SU-DHL-6 (cell line): ENCODE measurements at regions not wholly inside any gene's neighbourhood (a gene's known extent, or its start where the extent isn't known, plus 50 kb on each side); places are given as distances from the start of the nearest gene placed in this dataset.

Experiments
- H2AFZ ChIP-seq: fragments of 200-600 bp; sonication (generic); 2 replicates; pipeline ENCODE4 v1.6.1; 2014; ENCODE audit warnings: low read depth, mild to moderate bottlenecking, moderate library complexity, mixed read lengths, antibody characterized with exemption, low read length; ENCODE audit not compliant: severe bottlenecking
- H3F3A ChIP-seq: fragments of 200-600 bp; shearing (Covaris generic); 2 replicates; pipeline ENCODE4 v1.6.0; 2016; ENCODE audit warnings: antibody characterized with exemption, mild to moderate bottlenecking; ENCODE audit not compliant: insufficient read depth
- H3K27ac ChIP-seq: fragments of 200-600 bp; sonication (generic); 2 replicates; pipeline ENCODE4 v1.5.1; 2016; ENCODE audit warnings: low read depth, mild to moderate bottlenecking, low read length, moderate library complexity, mixed read lengths
- H3K27me3 ChIP-seq: fragments of 200-600 bp; sonication (generic), shearing (Covaris generic); 2 replicates; pipeline ENCODE4 v1.6.0; 2014; ENCODE audit warnings: mild to moderate bottlenecking, low read length
- H3K36me3 ChIP-seq: fragments of 200-600 bp; sonication (generic); 2 replicates; pipeline ENCODE4 v1.6.1; 2014; ENCODE audit warnings: mild to moderate bottlenecking, low read length, mixed read lengths
- H3K4me2 ChIP-seq: fragments of 300-600, 200-600 bp; shearing (Covaris generic), sonication (generic); 2 replicates; pipeline ENCODE4 v1.6.0; 2014; ENCODE audit warnings: low read length, low read depth, mild to moderate bottlenecking; ENCODE audit not compliant: poor library complexity, severe bottlenecking
- H3K4me3 ChIP-seq: fragments of 200-600 bp; sonication (generic); 2 replicates; pipeline ENCODE4 v1.5.1; 2014; ENCODE audit warnings: antibody characterized with exemption, low read length, mild to moderate bottlenecking, mixed read lengths; ENCODE audit not compliant: insufficient read depth, poor library complexity, severe bottlenecking
- H3K79me2 ChIP-seq: fragments of 200-600 bp; sonication (generic); 2 replicates; pipeline ENCODE4 v1.6.1; 2014; ENCODE audit warnings: mild to moderate bottlenecking, low read length, moderate library complexity; ENCODE audit not compliant: insufficient read depth
- H3K9ac ChIP-seq: fragments of 200-600 bp; sonication (generic); 2 replicates; pipeline ENCODE4 v1.7.0; 2014; ENCODE audit warnings: mild to moderate bottlenecking, low read length
- H3K9me2 ChIP-seq: fragments of 200-600 bp; sonication (generic); replicated peaks from 2 replicates; pipeline ENCODE4 v1.6.1; 2014; ENCODE audit warnings: low read length; ENCODE audit not compliant: insufficient read depth
- H3K9me3 ChIP-seq: fragments of 200-600 bp; sonication (generic); 2 replicates; pipeline ENCODE4 v1.6.1; 2014; ENCODE audit warnings: low read length, mixed read lengths; ENCODE audit not compliant: insufficient read depth
- H4K20me1 ChIP-seq: fragments of 200-600 bp; sonication (generic); 2 replicates; pipeline ENCODE4 v1.6.1; 2014; ENCODE audit warnings: low read depth, mild to moderate bottlenecking, antibody characterized with exemption, low read length, moderate library complexity, mixed read lengths
- EZH2phosphoT487 ChIP-seq: fragments of 200-600 bp; sonication (generic), shearing (Covaris generic); conservative IDR thresholded peaks from 2 replicates; pipeline ENCODE4 v1.6.1; 2018; ENCODE audit warnings: mild to moderate bottlenecking, antibody characterized with exemption, low read length, moderate library complexity, mixed read lengths
- TF ChIP-seq, protein P1 (sequence below): fragments of 200-600 bp; sonication (generic); IDR thresholded peaks from one replicate; pipeline ENCODE4 v1.5.1; 2017; ENCODE audit warnings: antibody characterized with exemption, mild to moderate bottlenecking, low read length, moderate library complexity; ENCODE audit not compliant: insufficient read depth, poor library complexity, severe bottlenecking

DNA sequence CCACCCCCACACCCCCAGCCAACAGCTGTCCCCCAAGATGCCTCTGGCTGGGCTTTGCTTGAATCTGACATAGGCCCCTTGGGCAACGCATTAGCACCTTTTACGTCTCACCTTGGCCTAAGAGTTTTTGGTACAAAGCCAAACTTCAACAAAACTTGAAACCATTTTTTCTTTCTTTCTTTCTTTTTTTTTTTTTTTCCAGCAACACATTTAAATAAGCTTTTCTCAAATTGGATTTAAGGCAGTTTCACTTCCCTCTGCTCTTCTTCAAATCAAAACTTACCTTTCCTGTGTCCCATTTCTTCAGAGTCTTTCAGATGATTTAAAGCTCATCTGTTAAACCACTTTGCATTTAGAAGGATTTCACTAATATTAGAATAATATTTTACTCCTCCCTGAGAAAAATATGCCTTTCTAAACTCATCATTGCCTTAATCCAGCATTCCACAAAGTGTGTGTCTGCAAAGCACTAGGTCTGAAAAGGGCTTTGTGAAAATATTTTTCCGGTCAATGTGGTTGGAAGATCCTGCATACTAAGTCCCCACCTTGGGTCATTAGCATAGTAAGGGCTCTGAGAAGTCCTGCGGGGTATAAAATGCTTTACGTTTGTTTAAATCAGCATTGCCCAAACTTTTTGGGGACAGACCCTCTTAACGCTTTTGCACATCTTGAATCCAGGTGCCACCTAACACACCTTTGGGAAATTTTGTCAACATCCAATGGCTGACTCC is 217.0 kb downstream of the TLE3 start:
- Histone ChIP-seq H3K27ac (peak overlapping the region; percentile 91), H3K9me2 (no peaks in the 10 kb centered on the region), H3K27me3 (no peaks in the 10 kb centered on the region), H3F3A (peaks cover 21% of the 10 kb centered on the region), H3K9ac (peak overlapping the region; percentile 36; the same call in 1 of the 2 replicates), H3K4me3 (no peak overlapping the region), H3K36me3 (no peaks in the 10 kb centered on the region), H3K9me3 (no peaks in the 10 kb centered on the region), H4K20me1 (no peaks in the 10 kb centered on the region), H2AFZ (peak overlapping the region; percentile 0), H3K4me2 (peak overlapping the region; percentile 65), H3K79me2 (no peaks in the 10 kb centered on the region)
- no peak for TF ChIP-seq EZH2phosphoT487
- TF ChIP-seq, protein P1, sequence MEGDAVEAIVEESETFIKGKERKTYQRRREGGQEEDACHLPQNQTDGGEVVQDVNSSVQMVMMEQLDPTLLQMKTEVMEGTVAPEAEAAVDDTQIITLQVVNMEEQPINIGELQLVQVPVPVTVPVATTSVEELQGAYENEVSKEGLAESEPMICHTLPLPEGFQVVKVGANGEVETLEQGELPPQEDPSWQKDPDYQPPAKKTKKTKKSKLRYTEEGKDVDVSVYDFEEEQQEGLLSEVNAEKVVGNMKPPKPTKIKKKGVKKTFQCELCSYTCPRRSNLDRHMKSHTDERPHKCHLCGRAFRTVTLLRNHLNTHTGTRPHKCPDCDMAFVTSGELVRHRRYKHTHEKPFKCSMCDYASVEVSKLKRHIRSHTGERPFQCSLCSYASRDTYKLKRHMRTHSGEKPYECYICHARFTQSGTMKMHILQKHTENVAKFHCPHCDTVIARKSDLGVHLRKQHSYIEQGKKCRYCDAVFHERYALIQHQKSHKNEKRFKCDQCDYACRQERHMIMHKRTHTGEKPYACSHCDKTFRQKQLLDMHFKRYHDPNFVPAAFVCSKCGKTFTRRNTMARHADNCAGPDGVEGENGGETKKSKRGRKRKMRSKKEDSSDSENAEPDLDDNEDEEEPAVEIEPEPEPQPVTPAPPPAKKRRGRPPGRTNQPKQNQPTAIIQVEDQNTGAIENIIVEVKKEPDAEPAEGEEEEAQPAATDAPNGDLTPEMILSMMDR = no peak

DNA sequence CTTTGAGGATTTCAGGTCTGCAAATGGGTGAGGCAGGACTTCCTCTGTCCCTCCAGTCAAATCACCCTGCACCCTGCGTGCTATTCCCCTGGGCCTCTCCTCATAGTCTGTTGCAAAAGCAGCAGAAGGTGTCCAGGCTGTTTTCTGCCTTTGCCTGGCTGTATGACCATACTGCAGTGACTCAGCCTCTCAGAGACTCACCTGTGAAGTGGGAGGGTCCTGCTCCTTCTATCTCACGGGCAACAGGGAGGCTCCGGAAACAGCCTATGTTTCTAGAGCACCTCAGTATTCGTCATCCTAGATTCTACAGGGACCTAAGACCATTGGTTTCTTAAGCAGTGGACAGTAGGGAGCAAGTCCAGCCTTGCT is 216.4 kb downstream of the TLE3 start:
- no peak overlapping the region for H3K4me3 ChIP-seq
- H3K9me3 ChIP-seq = no peaks in the 10 kb centered on the region
- H3K9me2 ChIP-seq = no peaks in the 10 kb centered on the region
- peaks cover 21% of the 10 kb centered on the region for H3F3A ChIP-seq
- no peaks in the 10 kb centered on the region for H3K27me3 ChIP-seq
- H3K79me2 ChIP-seq = no peaks in the 10 kb centered on the region
- peak overlapping the region; percentile 0 for H2AFZ ChIP-seq
- H3K4me2 ChIP-seq = peak overlapping the region; percentile 65
- no peaks in the 10 kb centered on the region for H3K36me3 ChIP-seq
- peak overlapping the region; percentile 91 for H3K27ac ChIP-seq
- peak overlapping the region; percentile 36; the same call in 1 of the 2 replicates for H3K9ac ChIP-seq
- TF ChIP-seq EZH2phosphoT487 = no peak
- TF ChIP-seq, protein P1 = no peak
- H4K20me1 ChIP-seq = no peaks in the 10 kb centered on the region

DNA sequence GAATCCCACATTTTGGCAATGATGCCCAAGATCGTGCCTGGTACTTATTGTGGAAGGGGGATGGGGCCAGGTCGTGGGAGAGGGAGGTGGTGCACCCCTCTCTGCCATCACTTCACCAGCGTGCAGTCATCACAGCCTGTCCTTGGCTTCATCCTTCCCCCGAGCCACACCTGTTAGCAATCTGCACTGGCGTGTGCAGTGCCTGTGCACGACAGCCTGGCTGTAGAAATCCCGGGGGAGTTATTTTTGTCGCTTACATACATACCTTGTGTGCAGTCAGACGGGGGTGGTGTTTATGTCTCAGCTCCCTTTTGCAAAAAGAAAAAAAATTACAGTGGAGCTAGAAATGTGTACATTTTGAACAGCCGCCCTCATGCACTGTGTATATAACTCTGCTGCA is 216.0 kb downstream of the TLE3 start:
- H3F3A ChIP-seq = peaks cover 21% of the 10 kb centered on the region
- no peak for TF ChIP-seq EZH2phosphoT487
- TF ChIP-seq, protein P1 = no peak
- no peaks in the 10 kb centered on the region for H3K9me3 ChIP-seq
- no peaks in the 10 kb centered on the region for H3K79me2 ChIP-seq
- H3K4me3 ChIP-seq = no peak overlapping the region
- no peaks in the 10 kb centered on the region for H3K9me2 ChIP-seq
- peak overlapping the region; percentile 65 for H3K4me2 ChIP-seq
- no peaks in the 10 kb centered on the region for H3K36me3 ChIP-seq
- H2AFZ ChIP-seq = no peak overlapping the region
- H4K20me1 ChIP-seq = no peaks in the 10 kb centered on the region
- H3K27ac ChIP-seq = peak overlapping the region; percentile 91
- H3K27me3 ChIP-seq = no peaks in the 10 kb centered on the region
- peak overlapping the region; percentile 36; the same call in 1 of the 2 replicates for H3K9ac ChIP-seq
